ENCODE measurements at regions not wholly inside any gene's neighbourhood (a gene's known extent, or its start where the extent isn't known, plus 50 kb on each side); places are given as distances from the start of the nearest gene placed in this dataset.
A peak's percentile ranks its signal among the peaks of the same experiment; 100 is the strongest.
"Not testable (repeated sequence)": the region's sequence is repeated elsewhere in the genome, so short reads cannot be mapped to it uniquely, and the experiment has no call there.

DNA sequence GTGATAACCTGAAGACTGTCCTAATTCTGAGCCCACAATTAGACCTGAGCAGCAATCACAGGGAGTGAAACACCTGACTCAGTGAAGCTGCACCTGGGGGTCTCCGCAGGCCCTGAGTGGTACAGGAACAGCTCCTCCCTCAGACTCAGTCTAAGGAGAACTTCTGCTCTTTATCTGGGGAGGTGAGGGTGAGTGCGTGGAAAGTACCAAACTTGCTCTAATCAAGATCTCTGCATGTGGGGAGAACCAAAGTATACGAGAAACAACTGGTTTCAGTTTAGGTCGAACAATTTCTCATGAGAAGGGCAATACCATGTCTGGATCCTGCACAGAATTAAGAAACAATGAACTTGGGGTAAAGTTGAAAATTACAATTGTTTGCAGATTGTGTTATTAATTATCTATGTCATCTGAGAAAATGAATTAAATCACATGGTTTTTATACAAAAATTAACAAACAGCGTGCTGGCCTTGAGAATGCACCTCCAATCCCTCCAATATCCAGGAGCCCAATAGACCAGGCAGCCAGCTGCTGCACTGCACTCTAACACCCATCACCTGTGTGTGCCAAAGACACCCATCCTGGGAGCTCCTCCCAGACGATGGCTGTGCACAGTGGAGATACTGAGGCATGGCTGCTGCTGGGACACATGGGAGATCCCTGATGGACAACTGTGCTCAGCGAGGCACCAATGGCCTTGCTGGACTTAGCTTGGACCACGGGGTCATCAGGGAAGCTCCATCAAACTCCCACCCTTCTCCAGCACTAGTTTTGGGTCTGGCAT lies 828.8 kb downstream of the TMEM121 start:
- peak; percentile 26 for TF ChIP-seq EZH2 (IDR thresholded peaks at IDR 0.05; ENCODE audit: borderline replicate concordance, low read depth, low read length, poor library complexity, severe bottlenecking)
- TF ChIP-seq, protein P1, sequence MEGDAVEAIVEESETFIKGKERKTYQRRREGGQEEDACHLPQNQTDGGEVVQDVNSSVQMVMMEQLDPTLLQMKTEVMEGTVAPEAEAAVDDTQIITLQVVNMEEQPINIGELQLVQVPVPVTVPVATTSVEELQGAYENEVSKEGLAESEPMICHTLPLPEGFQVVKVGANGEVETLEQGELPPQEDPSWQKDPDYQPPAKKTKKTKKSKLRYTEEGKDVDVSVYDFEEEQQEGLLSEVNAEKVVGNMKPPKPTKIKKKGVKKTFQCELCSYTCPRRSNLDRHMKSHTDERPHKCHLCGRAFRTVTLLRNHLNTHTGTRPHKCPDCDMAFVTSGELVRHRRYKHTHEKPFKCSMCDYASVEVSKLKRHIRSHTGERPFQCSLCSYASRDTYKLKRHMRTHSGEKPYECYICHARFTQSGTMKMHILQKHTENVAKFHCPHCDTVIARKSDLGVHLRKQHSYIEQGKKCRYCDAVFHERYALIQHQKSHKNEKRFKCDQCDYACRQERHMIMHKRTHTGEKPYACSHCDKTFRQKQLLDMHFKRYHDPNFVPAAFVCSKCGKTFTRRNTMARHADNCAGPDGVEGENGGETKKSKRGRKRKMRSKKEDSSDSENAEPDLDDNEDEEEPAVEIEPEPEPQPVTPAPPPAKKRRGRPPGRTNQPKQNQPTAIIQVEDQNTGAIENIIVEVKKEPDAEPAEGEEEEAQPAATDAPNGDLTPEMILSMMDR (conservative IDR thresholded peaks at IDR 0.05; ENCODE audit: low read depth, low read length), result not testable (repeated sequence)
